GM18951 (cell line): ENCODE measurements at regions not wholly inside any gene's neighbourhood (a gene's known extent, or its start where the extent isn't known, plus 50 kb on each side); places are given as distances from the start of the nearest gene placed in this dataset.
"Not testable (repeated sequence)": the region's sequence is repeated elsewhere in the genome, so short reads cannot be mapped to it uniquely, and the experiment has no call there.

ENCODE experiments used
- POLR2A ChIP-seq: IDR thresholded peaks from 4 replicates; pipeline ENCODE4 v1.6.1; 2011; ENCODE audit warnings: mild to moderate bottlenecking; ENCODE audit not compliant: insufficient read length, insufficient read depth; ENCODE audit errors: extremely low read depth
- in situ Hi-C: fragments of 300-500 bp; cut with MboI; formaldehyde crosslinking; loops from one replicate; pipeline ENCODE4 v1.12.0; 2022; ENCODE audit warnings: low sequenced_read_pairs, mixed read lengths, inconsistent platforms; ENCODE audit not compliant: unreplicated experiment

DNA sequence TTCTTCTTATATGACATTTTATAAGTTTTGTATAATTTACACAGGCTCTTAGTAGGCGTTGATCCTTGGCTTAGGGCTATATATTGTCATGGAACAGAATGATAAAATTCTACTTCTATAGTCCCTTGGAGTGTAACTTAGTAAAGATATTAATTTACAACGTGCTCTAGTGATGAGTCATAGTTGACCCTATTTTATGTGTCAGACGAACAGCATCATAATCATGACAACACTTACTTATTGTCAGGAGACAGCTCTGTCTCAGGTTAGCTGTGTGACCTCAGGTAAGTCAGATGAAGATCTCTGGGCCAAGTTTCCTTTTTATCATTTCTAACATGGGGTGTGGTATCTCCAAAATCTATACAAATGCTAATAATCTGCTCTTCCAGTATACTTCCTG is 473.5 kb downstream of the UTRN start:
- in situ Hi-C loops: no loop called here
- no peak for TF ChIP-seq POLR2A

DNA sequence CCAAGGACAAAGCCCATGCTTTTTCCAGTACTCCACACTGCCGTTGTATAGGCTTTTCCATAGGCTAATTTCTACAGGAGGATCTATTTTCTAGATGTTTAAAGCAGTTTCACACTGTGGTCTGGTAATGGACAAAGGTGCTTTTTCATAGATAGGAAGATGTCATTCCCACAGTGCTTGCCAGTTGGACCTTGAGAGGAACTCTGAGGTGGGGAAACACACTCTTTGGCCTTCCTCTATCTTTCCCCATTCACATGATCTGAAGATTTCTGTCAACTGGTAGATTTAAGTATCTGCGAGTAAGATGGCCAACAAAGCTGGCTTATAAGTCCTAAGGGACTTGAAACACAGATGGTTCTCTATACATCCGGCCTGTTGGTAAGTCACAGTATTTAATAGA is 477.3 kb downstream of the UTRN start:
- no peak for TF ChIP-seq POLR2A
- in situ Hi-C loops: no loop called here

DNA sequence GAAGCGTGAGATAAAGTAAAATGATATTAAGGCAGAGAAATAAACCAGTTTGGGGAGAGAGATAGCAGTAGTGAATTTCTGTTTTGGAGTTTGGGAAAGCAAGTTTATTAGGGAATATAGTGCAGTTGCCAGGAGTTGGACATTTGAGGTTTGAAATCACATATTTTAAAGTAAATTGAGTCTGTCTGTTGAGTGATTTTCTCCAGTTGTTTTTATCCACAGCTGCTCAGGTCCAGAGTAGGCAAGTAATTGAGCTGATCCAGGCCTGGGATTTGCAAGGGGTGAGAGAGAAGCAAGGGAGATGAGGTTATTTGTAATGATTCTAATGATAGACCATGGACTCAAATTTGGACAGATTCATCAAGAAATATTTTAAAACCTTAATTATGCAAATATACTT is 481.9 kb downstream of the UTRN start:
- in situ Hi-C loops: no loop called here

DNA sequence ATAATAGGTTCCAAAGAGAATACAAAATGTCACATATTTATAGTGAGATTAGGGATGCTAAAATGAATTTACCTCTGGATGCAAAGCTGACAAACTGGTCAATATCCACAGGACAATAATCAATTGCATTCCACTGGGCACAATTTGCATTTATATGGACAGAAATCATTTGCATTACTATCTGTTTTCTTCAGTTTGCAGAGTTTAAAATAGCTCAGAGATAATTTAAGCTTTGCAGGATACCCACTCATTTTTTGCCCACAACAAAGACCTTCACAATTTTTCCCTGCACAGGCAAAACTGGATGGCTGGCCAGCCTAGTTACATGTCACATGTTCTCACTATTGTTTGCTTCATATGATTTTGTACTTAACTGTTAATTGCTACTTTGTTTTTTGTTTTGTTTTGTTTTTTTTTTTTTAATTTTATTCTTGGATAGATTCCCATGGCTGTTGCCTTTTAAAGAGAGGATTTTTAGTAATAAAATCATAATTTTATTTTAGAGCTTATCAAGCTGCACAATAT is 483.5 kb downstream of the UTRN start:
- in situ Hi-C loops: no loop called here
- no peak for TF ChIP-seq POLR2A

More for the DNA sequence above, 481.9 kb downstream of the UTRN start:
- no peak for TF ChIP-seq POLR2A

GRCh38 chr6:144769142-144769541 is 484.0 kb downstream of the UTRN start:
- TF ChIP-seq POLR2A: no peak
- in situ Hi-C loops: no loop called here

GRCh38 chr6:144776031-144776819 is 491.1 kb downstream of the UTRN start:
- in situ Hi-C loops: no loop called here
- TF ChIP-seq POLR2A: no peak

GRCh38 chr6:144777249-144777648 is 492.1 kb downstream of the UTRN start:
- in situ Hi-C loops: no loop called here
- TF ChIP-seq POLR2A: no peak

DNA sequence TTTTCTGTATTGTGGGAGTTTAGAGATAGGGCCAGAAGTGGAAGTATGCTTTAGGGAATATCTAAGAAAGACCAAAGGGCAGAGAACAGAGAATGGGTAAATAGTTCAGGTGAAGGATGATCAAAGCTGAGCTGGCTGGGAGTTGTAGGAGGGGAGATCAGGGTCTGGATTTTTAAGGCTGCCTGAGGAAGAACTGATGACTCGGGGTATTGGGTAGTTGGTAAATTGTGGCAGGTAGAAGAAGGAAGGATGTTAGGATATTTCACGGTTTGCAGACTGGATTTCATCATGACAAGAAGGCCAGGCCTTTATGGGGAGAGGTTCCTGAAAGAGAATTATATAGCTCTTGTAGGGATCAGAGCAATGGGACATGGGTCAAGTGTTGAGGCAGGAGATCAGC is 492.9 kb downstream of the UTRN start:
- in situ Hi-C loops: no loop called here
- TF ChIP-seq POLR2A: no peak

GRCh38 chr6:144778773-144779492 is 493.8 kb downstream of the UTRN start:
- in situ Hi-C loops: no loop called here
- TF ChIP-seq POLR2A: no peak

DNA sequence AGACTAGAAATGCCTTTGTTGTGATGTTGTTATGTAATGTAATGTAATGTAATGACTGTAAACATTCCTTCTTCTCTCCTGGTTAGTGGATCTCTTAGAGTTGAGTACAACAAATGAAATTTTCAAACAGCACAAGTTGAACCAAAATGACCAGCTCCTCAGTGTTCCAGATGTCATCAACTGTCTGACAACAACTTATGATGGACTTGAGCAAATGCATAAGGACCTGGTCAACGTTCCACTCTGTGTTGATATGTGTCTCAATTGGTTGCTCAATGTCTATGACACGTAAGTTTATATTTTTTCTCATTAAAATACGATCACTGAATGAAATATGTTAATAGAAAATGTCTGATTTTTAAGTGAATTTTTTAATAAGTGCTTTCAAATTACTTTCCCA is 496.7 kb downstream of the UTRN start:
- no peak for TF ChIP-seq POLR2A
- in situ Hi-C loops: no loop called here

GRCh38 chr6:144782634-144783033 is 497.5 kb downstream of the UTRN start:
- no peak for TF ChIP-seq POLR2A
- in situ Hi-C loops: no loop called here

DNA sequence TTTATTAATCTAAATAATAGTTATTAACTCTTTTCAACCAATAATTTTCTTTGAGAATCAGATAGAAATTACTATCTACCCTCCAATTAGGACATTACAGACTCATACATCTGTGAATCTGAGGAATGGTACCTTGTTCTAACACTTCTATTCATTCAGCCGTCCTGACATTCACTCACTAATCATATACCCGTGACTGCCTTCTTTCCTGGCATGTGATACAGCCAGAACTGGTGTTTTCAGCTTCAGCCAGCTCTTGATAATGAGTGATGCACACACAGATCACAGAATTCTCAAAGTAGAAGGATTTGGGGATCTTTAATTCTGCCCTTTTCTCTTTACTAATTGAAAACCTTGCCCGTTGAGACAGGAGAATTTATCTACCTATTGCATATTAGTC is 499.9 kb downstream of the UTRN start:
- in situ Hi-C loops: no loop called here
- TF ChIP-seq POLR2A: no peak

- in situ Hi-C loops: no loop called here
- TF ChIP-seq POLR2A: no peak
Observed at GRCh38 chr6:144786825-144787224, 501.7 kb downstream of the UTRN start.

DNA sequence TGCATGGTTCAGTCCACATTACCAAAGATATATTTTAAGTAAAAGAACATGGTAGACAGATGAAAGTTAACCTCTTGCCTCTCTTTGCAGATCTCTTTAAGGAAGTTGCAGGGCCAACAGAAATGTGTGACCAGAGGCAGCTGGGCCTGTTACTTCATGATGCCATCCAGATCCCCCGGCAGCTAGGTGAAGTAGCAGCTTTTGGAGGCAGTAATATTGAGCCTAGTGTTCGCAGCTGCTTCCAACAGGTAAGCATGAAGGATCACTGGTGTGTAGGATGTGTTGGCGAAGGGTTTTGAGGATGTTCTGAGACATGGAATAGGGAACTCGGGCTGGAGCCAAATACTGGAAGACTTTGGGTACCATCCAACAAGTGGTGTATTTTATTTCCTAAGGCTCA is 508.6 kb downstream of the UTRN start:
- in situ Hi-C loops: no loop called here
- no peak for TF ChIP-seq POLR2A

DNA sequence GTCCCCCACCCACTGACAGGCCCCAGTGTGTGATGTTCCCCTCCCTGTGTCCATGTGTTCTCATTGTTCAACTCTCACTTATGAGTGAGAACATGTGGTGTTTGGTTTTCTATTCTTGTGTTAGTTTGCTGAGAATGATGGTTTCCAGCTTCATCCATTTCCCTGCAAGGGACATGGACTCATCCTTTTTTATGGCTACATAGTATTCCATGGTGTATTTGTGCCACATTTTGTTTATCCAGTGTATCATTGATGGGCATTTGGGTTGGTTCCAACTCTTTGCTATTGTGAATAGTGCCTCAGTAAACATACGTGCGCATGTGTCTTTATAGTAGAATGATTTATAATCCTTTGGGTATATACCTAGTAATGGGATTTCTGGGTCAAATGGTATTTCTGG is 509.9 kb downstream of the UTRN start:
- in situ Hi-C loops: not testable (repeated sequence)
